ENCODE measurements at regions not wholly inside any gene's neighbourhood (a gene's known extent, or its start where the extent isn't known, plus 50 kb on each side); places are given as distances from the start of the nearest gene placed in this dataset.

DNA sequence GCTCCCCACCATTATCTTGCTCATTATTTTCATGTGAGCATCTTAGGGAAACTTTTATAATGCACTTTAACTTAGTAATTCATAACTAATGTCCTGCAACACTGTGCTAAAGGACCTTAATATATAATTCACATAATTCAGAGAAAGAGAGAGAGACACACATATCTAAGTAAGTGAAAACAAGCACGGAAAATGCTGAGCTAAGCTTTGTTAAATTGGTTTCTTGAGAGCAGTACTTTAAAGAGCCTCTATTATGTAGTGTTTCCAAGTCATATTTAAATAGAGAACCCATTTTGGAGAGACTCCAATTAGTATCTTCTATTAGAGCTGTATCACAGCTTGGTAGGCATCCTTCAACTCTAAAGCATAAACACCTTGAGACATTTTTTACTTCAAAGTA, 354.1 kb upstream of the SOX14 start:
- TF ChIP-seq, protein P1, sequence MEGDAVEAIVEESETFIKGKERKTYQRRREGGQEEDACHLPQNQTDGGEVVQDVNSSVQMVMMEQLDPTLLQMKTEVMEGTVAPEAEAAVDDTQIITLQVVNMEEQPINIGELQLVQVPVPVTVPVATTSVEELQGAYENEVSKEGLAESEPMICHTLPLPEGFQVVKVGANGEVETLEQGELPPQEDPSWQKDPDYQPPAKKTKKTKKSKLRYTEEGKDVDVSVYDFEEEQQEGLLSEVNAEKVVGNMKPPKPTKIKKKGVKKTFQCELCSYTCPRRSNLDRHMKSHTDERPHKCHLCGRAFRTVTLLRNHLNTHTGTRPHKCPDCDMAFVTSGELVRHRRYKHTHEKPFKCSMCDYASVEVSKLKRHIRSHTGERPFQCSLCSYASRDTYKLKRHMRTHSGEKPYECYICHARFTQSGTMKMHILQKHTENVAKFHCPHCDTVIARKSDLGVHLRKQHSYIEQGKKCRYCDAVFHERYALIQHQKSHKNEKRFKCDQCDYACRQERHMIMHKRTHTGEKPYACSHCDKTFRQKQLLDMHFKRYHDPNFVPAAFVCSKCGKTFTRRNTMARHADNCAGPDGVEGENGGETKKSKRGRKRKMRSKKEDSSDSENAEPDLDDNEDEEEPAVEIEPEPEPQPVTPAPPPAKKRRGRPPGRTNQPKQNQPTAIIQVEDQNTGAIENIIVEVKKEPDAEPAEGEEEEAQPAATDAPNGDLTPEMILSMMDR (IDR thresholded peaks at IDR 0.05): no peak
- no peak for TF ChIP-seq POLR2A (IDR thresholded peaks at IDR 0.05)

Measured in esophagus squamous epithelium (tissue), 4 donors.